HK-2 (cell line): ENCODE measurements at regions not wholly inside any gene's neighbourhood (a gene's known extent, or its start where the extent isn't known, plus 50 kb on each side); places are given as distances from the start of the nearest gene placed in this dataset.
A peak's percentile ranks its signal among the peaks of the same experiment; 100 is the strongest.
"Not testable (repeated sequence)": the region's sequence is repeated elsewhere in the genome, so short reads cannot be mapped to it uniquely, and the experiment has no call there.

Experiments used
- DNase-seq: peaks from one replicate; pipeline ENCODE4 v3.0.0-alpha.2; 2018; ENCODE audit not compliant: unreplicated experiment

- no peak for DNase-seq
These were observed 101.4 kb upstream of the STC2 start for GRCh38 chr5:173429489-173430150.

- DNase-seq: no peak
These were observed 95.4 kb upstream of the STC2 start for GRCh38 chr5:173423452-173424117.

- no peak for DNase-seq
These were observed 91.9 kb upstream of the STC2 start for GRCh38 chr5:173420108-173420507.

- DNase-seq: peak; percentile 45
These were observed 85.3 kb upstream of the STC2 start for GRCh38 chr5:173413471-173413982.

GRCh38 chr5:173412566-173412965 lies 84.4 kb upstream of the STC2 start:
- DNase-seq: peak; percentile 94

- no peak for DNase-seq
These were observed 83.8 kb upstream of the STC2 start for GRCh38 chr5:173411791-173412555.

- DNase-seq: no peak
These were observed 82.4 kb upstream of the STC2 start for GRCh38 chr5:173410459-173411233.

GRCh38 chr5:173408946-173409345 lies 80.7 kb upstream of the STC2 start:
- DNase-seq: no peak

GRCh38 chr5:173399851-173400250 lies 71.6 kb upstream of the STC2 start:
- no peak for DNase-seq

- DNase-seq: no peak
These were observed 69.3 kb upstream of the STC2 start for GRCh38 chr5:173397516-173397915.

GRCh38 chr5:173396311-173396993 lies 68.2 kb upstream of the STC2 start:
- no peak for DNase-seq

- no peak for DNase-seq
These were observed 67.7 kb upstream of the STC2 start for GRCh38 chr5:173395933-173396308.

GRCh38 chr5:173395257-173395932 lies 67.2 kb upstream of the STC2 start:
- DNase-seq: peak; percentile 35

GRCh38 chr5:173394701-173395100 lies 66.5 kb upstream of the STC2 start:
- DNase-seq: no peak

- no peak for DNase-seq
These were observed 64.0 kb upstream of the STC2 start for GRCh38 chr5:173392172-173392571.

- DNase-seq: no peak
These were observed 62.8 kb upstream of the STC2 start for GRCh38 chr5:173391031-173391430.

- DNase-seq: not testable (repeated sequence)
These were observed 59.1 kb upstream of the STC2 start for GRCh38 chr5:173387293-173387692.

- no peak for DNase-seq
These were observed 57.7 kb upstream of the STC2 start for GRCh38 chr5:173385832-173386360.

GRCh38 chr5:173383711-173384110 lies 55.5 kb upstream of the STC2 start:
- no peak for DNase-seq

GRCh38 chr5:173378727-173379126 lies 50.5 kb upstream of the STC2 start:
- DNase-seq: no peak
